K562 (cell line): ENCODE measurements at regions not wholly inside any gene's neighbourhood (a gene's known extent, or its start where the extent isn't known, plus 50 kb on each side); places are given as distances from the start of the nearest gene placed in this dataset.

ENCODE experiments used
- EZH2 ChIP-seq: IDR thresholded peaks from 2 replicates; pipeline ENCODE4 v1.6.1; 2012; ENCODE audit warnings: low read depth, mild to moderate bottlenecking, inconsistent platforms, low read length, borderline replicate concordance
- HCFC1 ChIP-seq: IDR thresholded peaks from 2 replicates; pipeline ENCODE4 v1.6.1; 2012; ENCODE audit warnings: low read depth, low read length, improper control_type of control experiment
- MTA2 ChIP-seq: fragments of 450-650 bp; IDR thresholded peaks from 2 replicates; pipeline ENCODE4 v1.6.1; 2016; ENCODE audit warnings: low read depth
- POLR2AphosphoS5 ChIP-seq: IDR thresholded peaks from 2 replicates; pipeline ENCODE4 v1.6.1; 2011; ENCODE audit warnings: mild to moderate bottlenecking, low read depth, low read length, moderate library complexity; ENCODE audit not compliant: control insufficient read depth, insufficient read depth
- SMC3 ChIP-seq: conservative IDR thresholded peaks from 2 replicates; pipeline ENCODE4 v1.6.1; 2011; ENCODE audit warnings: low read depth, low read length, improper control_type of control experiment; ENCODE audit not compliant: insufficient read depth
- TCF7 ChIP-seq: sonication (generic); IDR thresholded peaks from 2 replicates; pipeline ENCODE4 v1.6.1; 2016; ENCODE audit warnings: antibody characterized with exemption, borderline replicate concordance
- ZNF121 ChIP-seq: sonication (generic); formaldehyde crosslinking; conservative IDR thresholded peaks from 2 replicates; pipeline ENCODE4 v1.8.0; 2022; ENCODE audit warnings: missing genetic modification reagents
- ZNF717 ChIP-seq: fragments of 250-450 bp; sonication (Bioruptor Pico); IDR thresholded peaks from 2 replicates; pipeline ENCODE4 v1.5.0; 2021
- ZZZ3 ChIP-seq: fragments of 450-650 bp; IDR thresholded peaks from 2 replicates; pipeline ENCODE4 v1.6.1; 2016; ENCODE audit warnings: antibody characterized with exemption, mild to moderate bottlenecking, moderate library complexity
- TF ChIP-seq, protein P1 (sequence below): sonication (generic); formaldehyde crosslinking; IDR thresholded peaks from 2 replicates; pipeline ENCODE4 v1.8.0; 2022; ENCODE audit warnings: missing genetic modification reagents, mild to moderate bottlenecking, borderline replicate concordance
- TF ChIP-seq, protein P2 (sequence below): fragments of 450-650 bp; formaldehyde crosslinking; IDR thresholded peaks from 2 replicates; pipeline ENCODE4 v1.4.0; 2022; ENCODE audit warnings: missing genetic modification characterization

DNA sequence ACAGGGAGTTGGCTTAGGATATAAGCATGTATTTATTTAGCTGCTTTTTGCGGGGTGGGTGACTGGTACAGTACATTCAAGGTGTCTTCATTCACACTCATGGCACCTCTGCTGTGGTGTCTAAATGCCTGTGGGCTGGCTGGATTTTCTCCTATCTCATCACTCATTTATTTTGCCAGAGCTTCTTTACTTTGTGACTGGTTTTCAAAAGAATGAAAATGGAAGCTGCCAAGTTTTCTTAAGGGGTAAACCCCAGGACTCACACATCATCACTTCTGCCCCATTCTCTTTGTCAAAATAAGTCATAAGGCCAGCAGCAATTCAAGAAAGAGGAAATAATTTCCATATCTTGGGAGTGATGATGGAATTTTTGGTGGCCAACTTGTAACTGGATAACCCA, 493.4 kb upstream of the ALCAM start:
- TF ChIP-seq EZH2 (no peak), SMC3 (no peak), ZNF121 (CRISPR knock-in tag) (no peak), MTA2 (no peak), POLR2AphosphoS5 (no peak), ZZZ3 (no peak), ZNF717 (CRISPR knock-in tag) (no peak), HCFC1 (no peak), TCF7 (no peak)
- TF ChIP-seq, protein P1, sequence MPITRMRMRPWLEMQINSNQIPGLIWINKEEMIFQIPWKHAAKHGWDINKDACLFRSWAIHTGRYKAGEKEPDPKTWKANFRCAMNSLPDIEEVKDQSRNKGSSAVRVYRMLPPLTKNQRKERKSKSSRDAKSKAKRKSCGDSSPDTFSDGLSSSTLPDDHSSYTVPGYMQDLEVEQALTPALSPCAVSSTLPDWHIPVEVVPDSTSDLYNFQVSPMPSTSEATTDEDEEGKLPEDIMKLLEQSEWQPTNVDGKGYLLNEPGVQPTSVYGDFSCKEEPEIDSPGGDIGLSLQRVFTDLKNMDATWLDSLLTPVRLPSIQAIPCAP (CRISPR knock-in tag), result no peak
- TF ChIP-seq, protein P2, sequence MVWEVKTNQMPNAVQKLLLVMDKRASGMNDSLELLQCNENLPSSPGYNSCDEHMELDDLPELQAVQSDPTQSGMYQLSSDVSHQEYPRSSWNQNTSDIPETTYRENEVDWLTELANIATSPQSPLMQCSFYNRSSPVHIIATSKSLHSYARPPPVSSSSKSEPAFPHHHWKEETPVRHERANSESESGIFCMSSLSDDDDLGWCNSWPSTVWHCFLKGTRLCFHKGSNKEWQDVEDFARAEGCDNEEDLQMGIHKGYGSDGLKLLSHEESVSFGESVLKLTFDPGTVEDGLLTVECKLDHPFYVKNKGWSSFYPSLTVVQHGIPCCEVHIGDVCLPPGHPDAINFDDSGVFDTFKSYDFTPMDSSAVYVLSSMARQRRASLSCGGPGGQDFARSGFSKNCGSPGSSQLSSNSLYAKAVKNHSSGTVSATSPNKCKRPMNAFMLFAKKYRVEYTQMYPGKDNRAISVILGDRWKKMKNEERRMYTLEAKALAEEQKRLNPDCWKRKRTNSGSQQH (CRISPR knock-in tag), result no peak
